K562 (cell line): ENCODE measurements at regions not wholly inside any gene's neighbourhood (a gene's known extent, or its start where the extent isn't known, plus 50 kb on each side); places are given as distances from the start of the nearest gene placed in this dataset.

Source experiments
- BACH1 ChIP-seq: fragments of 200-800 bp; sonication (Bioruptor generic); IDR thresholded peaks from 2 replicates; pipeline ENCODE4 v1.6.1; 2016; ENCODE audit warnings: missing genetic modification characterization, missing compliant biosample characterization
- HLTF ChIP-seq: fragments of 450-650 bp; IDR thresholded peaks from 2 replicates; pipeline ENCODE4 v1.6.1; 2016
- MCM2 ChIP-seq: fragments of 450-650 bp; IDR thresholded peaks from 2 replicates; pipeline ENCODE4 v1.6.1; 2017; ENCODE audit warnings: low read depth, mild to moderate bottlenecking
- NR2C1 ChIP-seq, 2 experiments: fragments of 450-650 bp; IDR thresholded peaks; 2 replicates each; pipeline ENCODE4 v1.6.1; 2017; ENCODE audit warnings: mild to moderate bottlenecking in 2 of 2, antibody characterized with exemption in 1 of 2, inconsistent platforms in 1 of 2, missing compliant biosample characterization in 1 of 2, missing genetic modification characterization in 1 of 2
- ZEB2 ChIP-seq: fragments of 450-650 bp; IDR thresholded peaks from 2 replicates; pipeline ENCODE4 v1.6.1; 2016
- ZNF445 ChIP-seq: fragments of 250-450 bp; sonication (Bioruptor Pico); IDR thresholded peaks from 2 replicates; pipeline ENCODE4 v1.4.0; 2020; ENCODE audit warnings: low read depth, mild to moderate bottlenecking, moderate library complexity
- TF ChIP-seq, protein P1 (sequence below): fragments of 450-650 bp; formaldehyde crosslinking; IDR thresholded peaks from 2 replicates; pipeline ENCODE4 v1.4.0; 2020; ENCODE audit warnings: mild to moderate bottlenecking, mixed read lengths
- TF ChIP-seq, protein P2 (sequence below): fragments of 200-600 bp; sonication (generic); IDR thresholded peaks from one replicate; pipeline ENCODE4 v1.6.1; 2012; ENCODE audit warnings: mild to moderate bottlenecking, low read depth, low read length, inconsistent platforms
- TF ChIP-seq, protein P3 (sequence below): fragments of 250-450 bp; sonication (Bioruptor Pico); IDR thresholded peaks from 2 replicates; pipeline ENCODE4 v1.4.0; 2020

DNA sequence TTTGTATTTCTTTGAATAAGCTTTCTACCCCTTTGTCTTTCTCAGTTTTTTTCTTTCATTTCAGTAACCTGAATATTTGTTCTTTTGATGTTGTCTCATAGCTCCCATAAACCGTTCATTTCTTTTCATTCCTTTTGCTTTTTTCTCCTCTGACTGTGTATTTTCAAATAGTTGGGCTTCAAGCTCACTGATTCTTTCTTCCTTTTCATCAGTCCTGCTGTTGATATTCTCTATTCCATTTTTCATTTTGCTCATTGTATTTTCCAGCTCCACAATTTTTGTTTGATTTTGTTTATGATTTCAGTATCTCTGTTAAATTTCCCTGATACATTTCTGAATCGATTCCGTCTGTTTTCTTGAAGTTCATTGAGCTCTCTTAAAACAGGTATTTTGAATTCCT is 129.6 kb upstream of the NUDT6 start (continued):
- TF ChIP-seq, protein P1, sequence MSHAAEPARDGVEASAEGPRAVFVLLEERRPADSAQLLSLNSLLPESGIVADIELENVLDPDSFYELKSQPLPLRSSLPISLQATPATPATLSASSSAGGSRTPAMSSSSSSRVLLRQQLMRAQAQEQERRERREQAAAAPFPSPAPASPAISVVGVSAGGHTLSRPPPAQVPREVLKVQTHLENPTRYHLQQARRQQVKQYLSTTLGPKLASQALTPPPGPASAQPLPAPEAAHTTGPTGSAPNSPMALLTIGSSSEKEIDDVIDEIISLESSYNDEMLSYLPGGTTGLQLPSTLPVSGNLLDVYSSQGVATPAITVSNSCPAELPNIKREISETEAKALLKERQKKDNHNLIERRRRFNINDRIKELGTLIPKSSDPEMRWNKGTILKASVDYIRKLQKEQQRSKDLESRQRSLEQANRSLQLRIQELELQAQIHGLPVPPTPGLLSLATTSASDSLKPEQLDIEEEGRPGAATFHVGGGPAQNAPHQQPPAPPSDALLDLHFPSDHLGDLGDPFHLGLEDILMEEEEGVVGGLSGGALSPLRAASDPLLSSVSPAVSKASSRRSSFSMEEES (CRISPR knock-in tag) = no peak
- TF ChIP-seq HLTF = peak; percentile 56; the same call in 1 of the 2 replicates
- no peak for TF ChIP-seq ZNF445 (CRISPR knock-in tag)
- no peak for TF ChIP-seq BACH1 (tag)
- TF ChIP-seq, protein P2, sequence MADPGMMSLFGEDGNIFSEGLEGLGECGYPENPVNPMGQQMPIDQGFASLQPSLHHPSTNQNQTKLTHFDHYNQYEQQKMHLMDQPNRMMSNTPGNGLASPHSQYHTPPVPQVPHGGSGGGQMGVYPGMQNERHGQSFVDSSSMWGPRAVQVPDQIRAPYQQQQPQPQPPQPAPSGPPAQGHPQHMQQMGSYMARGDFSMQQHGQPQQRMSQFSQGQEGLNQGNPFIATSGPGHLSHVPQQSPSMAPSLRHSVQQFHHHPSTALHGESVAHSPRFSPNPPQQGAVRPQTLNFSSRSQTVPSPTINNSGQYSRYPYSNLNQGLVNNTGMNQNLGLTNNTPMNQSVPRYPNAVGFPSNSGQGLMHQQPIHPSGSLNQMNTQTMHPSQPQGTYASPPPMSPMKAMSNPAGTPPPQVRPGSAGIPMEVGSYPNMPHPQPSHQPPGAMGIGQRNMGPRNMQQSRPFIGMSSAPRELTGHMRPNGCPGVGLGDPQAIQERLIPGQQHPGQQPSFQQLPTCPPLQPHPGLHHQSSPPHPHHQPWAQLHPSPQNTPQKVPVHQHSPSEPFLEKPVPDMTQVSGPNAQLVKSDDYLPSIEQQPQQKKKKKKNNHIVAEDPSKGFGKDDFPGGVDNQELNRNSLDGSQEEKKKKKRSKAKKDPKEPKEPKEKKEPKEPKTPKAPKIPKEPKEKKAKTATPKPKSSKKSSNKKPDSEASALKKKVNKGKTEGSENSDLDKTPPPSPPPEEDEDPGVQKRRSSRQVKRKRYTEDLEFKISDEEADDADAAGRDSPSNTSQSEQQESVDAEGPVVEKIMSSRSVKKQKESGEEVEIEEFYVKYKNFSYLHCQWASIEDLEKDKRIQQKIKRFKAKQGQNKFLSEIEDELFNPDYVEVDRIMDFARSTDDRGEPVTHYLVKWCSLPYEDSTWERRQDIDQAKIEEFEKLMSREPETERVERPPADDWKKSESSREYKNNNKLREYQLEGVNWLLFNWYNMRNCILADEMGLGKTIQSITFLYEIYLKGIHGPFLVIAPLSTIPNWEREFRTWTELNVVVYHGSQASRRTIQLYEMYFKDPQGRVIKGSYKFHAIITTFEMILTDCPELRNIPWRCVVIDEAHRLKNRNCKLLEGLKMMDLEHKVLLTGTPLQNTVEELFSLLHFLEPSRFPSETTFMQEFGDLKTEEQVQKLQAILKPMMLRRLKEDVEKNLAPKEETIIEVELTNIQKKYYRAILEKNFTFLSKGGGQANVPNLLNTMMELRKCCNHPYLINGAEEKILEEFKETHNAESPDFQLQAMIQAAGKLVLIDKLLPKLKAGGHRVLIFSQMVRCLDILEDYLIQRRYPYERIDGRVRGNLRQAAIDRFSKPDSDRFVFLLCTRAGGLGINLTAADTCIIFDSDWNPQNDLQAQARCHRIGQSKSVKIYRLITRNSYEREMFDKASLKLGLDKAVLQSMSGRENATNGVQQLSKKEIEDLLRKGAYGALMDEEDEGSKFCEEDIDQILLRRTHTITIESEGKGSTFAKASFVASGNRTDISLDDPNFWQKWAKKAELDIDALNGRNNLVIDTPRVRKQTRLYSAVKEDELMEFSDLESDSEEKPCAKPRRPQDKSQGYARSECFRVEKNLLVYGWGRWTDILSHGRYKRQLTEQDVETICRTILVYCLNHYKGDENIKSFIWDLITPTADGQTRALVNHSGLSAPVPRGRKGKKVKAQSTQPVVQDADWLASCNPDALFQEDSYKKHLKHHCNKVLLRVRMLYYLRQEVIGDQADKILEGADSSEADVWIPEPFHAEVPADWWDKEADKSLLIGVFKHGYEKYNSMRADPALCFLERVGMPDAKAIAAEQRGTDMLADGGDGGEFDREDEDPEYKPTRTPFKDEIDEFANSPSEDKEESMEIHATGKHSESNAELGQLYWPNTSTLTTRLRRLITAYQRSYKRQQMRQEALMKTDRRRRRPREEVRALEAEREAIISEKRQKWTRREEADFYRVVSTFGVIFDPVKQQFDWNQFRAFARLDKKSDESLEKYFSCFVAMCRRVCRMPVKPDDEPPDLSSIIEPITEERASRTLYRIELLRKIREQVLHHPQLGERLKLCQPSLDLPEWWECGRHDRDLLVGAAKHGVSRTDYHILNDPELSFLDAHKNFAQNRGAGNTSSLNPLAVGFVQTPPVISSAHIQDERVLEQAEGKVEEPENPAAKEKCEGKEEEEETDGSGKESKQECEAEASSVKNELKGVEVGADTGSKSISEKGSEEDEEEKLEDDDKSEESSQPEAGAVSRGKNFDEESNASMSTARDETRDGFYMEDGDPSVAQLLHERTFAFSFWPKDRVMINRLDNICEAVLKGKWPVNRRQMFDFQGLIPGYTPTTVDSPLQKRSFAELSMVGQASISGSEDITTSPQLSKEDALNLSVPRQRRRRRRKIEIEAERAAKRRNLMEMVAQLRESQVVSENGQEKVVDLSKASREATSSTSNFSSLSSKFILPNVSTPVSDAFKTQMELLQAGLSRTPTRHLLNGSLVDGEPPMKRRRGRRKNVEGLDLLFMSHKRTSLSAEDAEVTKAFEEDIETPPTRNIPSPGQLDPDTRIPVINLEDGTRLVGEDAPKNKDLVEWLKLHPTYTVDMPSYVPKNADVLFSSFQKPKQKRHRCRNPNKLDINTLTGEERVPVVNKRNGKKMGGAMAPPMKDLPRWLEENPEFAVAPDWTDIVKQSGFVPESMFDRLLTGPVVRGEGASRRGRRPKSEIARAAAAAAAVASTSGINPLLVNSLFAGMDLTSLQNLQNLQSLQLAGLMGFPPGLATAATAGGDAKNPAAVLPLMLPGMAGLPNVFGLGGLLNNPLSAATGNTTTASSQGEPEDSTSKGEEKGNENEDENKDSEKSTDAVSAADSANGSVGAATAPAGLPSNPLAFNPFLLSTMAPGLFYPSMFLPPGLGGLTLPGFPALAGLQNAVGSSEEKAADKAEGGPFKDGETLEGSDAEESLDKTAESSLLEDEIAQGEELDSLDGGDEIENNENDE = no peak
- TF ChIP-seq ZEB2 = peak; percentile 47; the same call in 1 of the 2 replicates
- TF ChIP-seq MCM2 = no peak
- peak; percentile 33; the same call in 1 of the 2 replicates for TF ChIP-seq NR2C1 (IDR thresholded peaks at IDR 0.05)
- no peak for TF ChIP-seq NR2C1 (tag; IDR thresholded peaks at IDR 0.05)
- TF ChIP-seq, protein P3, sequence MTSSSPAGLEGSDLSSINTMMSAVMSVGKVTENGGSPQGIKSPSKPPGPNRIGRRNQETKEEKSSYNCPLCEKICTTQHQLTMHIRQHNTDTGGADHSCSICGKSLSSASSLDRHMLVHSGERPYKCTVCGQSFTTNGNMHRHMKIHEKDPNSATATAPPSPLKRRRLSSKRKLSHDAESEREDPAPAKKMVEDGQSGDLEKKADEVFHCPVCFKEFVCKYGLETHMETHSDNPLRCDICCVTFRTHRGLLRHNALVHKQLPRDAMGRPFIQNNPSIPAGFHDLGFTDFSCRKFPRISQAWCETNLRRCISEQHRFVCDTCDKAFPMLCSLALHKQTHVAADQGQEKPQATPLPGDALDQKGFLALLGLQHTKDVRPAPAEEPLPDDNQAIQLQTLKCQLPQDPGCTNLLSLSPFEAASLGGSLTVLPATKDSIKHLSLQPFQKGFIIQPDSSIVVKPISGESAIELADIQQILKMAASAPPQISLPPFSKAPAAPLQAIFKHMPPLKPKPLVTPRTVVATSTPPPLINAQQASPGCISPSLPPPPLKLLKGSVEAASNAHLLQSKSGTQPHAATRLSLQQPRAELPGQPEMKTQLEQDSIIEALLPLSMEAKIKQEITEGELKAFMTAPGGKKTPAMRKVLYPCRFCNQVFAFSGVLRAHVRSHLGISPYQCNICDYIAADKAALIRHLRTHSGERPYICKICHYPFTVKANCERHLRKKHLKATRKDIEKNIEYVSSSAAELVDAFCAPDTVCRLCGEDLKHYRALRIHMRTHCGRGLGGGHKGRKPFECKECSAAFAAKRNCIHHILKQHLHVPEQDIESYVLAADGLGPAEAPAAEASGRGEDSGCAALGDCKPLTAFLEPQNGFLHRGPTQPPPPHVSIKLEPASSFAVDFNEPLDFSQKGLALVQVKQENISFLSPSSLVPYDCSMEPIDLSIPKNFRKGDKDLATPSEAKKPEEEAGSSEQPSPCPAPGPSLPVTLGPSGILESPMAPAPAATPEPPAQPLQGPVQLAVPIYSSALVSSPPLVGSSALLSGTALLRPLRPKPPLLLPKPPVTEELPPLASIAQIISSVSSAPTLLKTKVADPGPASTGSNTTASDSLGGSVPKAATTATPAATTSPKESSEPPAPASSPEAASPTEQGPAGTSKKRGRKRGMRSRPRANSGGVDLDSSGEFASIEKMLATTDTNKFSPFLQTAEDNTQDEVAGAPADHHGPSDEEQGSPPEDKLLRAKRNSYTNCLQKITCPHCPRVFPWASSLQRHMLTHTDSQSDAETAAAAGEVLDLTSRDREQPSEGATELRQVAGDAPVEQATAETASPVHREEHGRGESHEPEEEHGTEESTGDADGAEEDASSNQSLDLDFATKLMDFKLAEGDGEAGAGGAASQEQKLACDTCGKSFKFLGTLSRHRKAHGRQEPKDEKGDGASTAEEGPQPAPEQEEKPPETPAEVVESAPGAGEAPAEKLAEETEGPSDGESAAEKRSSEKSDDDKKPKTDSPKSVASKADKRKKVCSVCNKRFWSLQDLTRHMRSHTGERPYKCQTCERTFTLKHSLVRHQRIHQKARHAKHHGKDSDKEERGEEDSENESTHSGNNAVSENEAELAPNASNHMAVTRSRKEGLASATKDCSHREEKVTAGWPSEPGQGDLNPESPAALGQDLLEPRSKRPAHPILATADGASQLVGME (CRISPR knock-in tag) = no peak
